Stimulated activated naive B cell treated with anti-CD40 and anti-IgM and Interleukin-4, amounts not matched to agents 10 μg/mL and 1 μg/mL and 100 μg/mL, for 72 hours (primary cell): ENCODE measurements at regions not wholly inside any gene's neighbourhood (a gene's known extent, or its start where the extent isn't known, plus 50 kb on each side); places are given as distances from the start of the nearest gene placed in this dataset.

Experiments used
- ATAC-seq, 2 donors: fragments of 150-1000 bp; cut with Tn5 transposase; replicated peaks; 2 replicates each; pipeline ENCODE4 v1.10.0; 2021; ENCODE audit warnings: moderate library complexity in 1 of 2
- DNase-seq: peaks from one replicate; pipeline ENCODE4 v3.0.0; 2021
- H3K27ac Mint-ChIP-seq: one replicate; pipeline ENCODE4 v1.8.0; 2022; ENCODE audit warnings: mild to moderate bottlenecking, mixed read lengths
- H3K27me3 Mint-ChIP-seq, 2 donors: one replicate each; pipeline ENCODE4 v1.8.0; 2022; ENCODE audit warnings: mixed read lengths in 2 of 2
- H3K36me3 Mint-ChIP-seq, 2 donors: one replicate each; pipeline ENCODE4 v1.8.0; 2022; ENCODE audit warnings: mixed read lengths in 2 of 2, mild to moderate bottlenecking in 1 of 2
- H3K4me1 Mint-ChIP-seq, 2 donors: one replicate each; pipeline ENCODE4 v1.8.0; 2022; ENCODE audit warnings: mixed read lengths in 2 of 2, mild to moderate bottlenecking in 1 of 2
- H3K4me3 Mint-ChIP-seq, 2 donors: one replicate each; pipeline ENCODE4 v1.8.0; 2022; ENCODE audit warnings: mild to moderate bottlenecking in 2 of 2, mixed read lengths in 2 of 2, moderate library complexity in 1 of 2
- H3K9me3 Mint-ChIP-seq, 2 donors: one replicate each; pipeline ENCODE4 v1.8.0; 2022; ENCODE audit warnings: mixed read lengths in 2 of 2, mild to moderate bottlenecking in 1 of 2

GRCh38 chr13:82681535-82681934 is 1200.7 kb downstream of the SLITRK1 start:
- no peak for DNase-seq
- no peaks in the 10 kb centered on the region for H3K4me1 Mint-ChIP-seq
- H3K27me3 Mint-ChIP-seq: no peaks in the 10 kb centered on the region
- no peak overlapping the region for H3K4me3 Mint-ChIP-seq
- no peak overlapping the region for H3K27ac Mint-ChIP-seq
- peaks cover 6 to 8% of the 10 kb centered on the region in 2 donors for H3K9me3 Mint-ChIP-seq
- no peaks in the 10 kb centered on the region for H3K36me3 Mint-ChIP-seq
- ATAC-seq: no peak

GRCh38 chr13:82678052-82678451 is 1204.2 kb downstream of the SLITRK1 start:
- DNase-seq (no peak), ATAC-seq (peak; percentile 25 to 36)
- no peak overlapping the region for H3K27ac Mint-ChIP-seq
- no peak overlapping the region for H3K4me3 Mint-ChIP-seq
- H3K4me1 Mint-ChIP-seq: no peaks in the 10 kb centered on the region
- peaks cover 4 to 10% of the 10 kb centered on the region in 2 donors for H3K9me3 Mint-ChIP-seq
- no peaks in the 10 kb centered on the region for H3K27me3 Mint-ChIP-seq
- no peaks in the 10 kb centered on the region for H3K36me3 Mint-ChIP-seq

GRCh38 chr13:82675024-82675423 is 1207.2 kb downstream of the SLITRK1 start:
- Mint-ChIP-seq H3K27me3 (no peaks in the 10 kb centered on the region), H3K36me3 (no peaks in the 10 kb centered on the region), H3K4me3 (no peak overlapping the region), H3K27ac (no peak overlapping the region), H3K9me3 (peaks cover 0 to 8% of the 10 kb centered on the region in 2 donors), H3K4me1 (no peaks in the 10 kb centered on the region)
- DNase-seq (no peak), ATAC-seq (no peak)

GRCh38 chr13:82674546-82674945 is 1207.7 kb downstream of the SLITRK1 start:
- Mint-ChIP-seq H3K4me3 (no peak overlapping the region), H3K4me1 (no peaks in the 10 kb centered on the region), H3K36me3 (no peaks in the 10 kb centered on the region), H3K9me3 (peaks cover 0 to 8% of the 10 kb centered on the region in 2 donors), H3K27me3 (no peaks in the 10 kb centered on the region), H3K27ac (no peak overlapping the region)
- DNase-seq: no peak
- ATAC-seq: no peak

GRCh38 chr13:82672248-82672647 is 1210.0 kb downstream of the SLITRK1 start:
- DNase-seq: no peak
- Mint-ChIP-seq H3K9me3 (peaks cover 0 to 6% of the 10 kb centered on the region in 2 donors), H3K36me3 (no peaks in the 10 kb centered on the region), H3K27ac (no peak overlapping the region), H3K4me3 (no peak overlapping the region), H3K27me3 (no peaks in the 10 kb centered on the region), H3K4me1 (no peaks in the 10 kb centered on the region)
- no peak for ATAC-seq

GRCh38 chr13:82664183-82664582 is 1218.1 kb downstream of the SLITRK1 start:
- DNase-seq (no peak), ATAC-seq (no peak)
- no peak overlapping the region for H3K27ac Mint-ChIP-seq
- no peaks in the 10 kb centered on the region for H3K27me3 Mint-ChIP-seq
- no peaks in the 10 kb centered on the region for H3K36me3 Mint-ChIP-seq
- H3K9me3 Mint-ChIP-seq: peaks cover 0 to 2% of the 10 kb centered on the region in 2 donors
- H3K4me3 Mint-ChIP-seq: no peak overlapping the region
- H3K4me1 Mint-ChIP-seq: no peaks in the 10 kb centered on the region

- DNase-seq: no peak
- Mint-ChIP-seq H3K27ac (no peak overlapping the region), H3K36me3 (no peaks in the 10 kb centered on the region), H3K9me3 (peaks cover 0 to 5% of the 10 kb centered on the region in 2 donors), H3K4me1 (no peaks in the 10 kb centered on the region), H3K27me3 (no peaks in the 10 kb centered on the region), H3K4me3 (no peak overlapping the region)
- ATAC-seq: no peak
Observed at GRCh38 chr13:82661126-82661525, 1221.1 kb downstream of the SLITRK1 start.

GRCh38 chr13:82658811-82659210 is 1223.5 kb downstream of the SLITRK1 start:
- no peaks in the 10 kb centered on the region for H3K4me1 Mint-ChIP-seq
- ATAC-seq: no peak
- H3K27ac Mint-ChIP-seq: no peak overlapping the region
- peaks cover 0 to 5% of the 10 kb centered on the region in 2 donors for H3K9me3 Mint-ChIP-seq
- H3K36me3 Mint-ChIP-seq: no peaks in the 10 kb centered on the region
- no peak for DNase-seq
- H3K4me3 Mint-ChIP-seq: no peak overlapping the region
- H3K27me3 Mint-ChIP-seq: no peaks in the 10 kb centered on the region

- Mint-ChIP-seq H3K27ac (no peak overlapping the region), H3K4me1 (no peaks in the 10 kb centered on the region), H3K4me3 (no peak overlapping the region), H3K9me3 (peaks cover 0 to 5% of the 10 kb centered on the region in 2 donors), H3K27me3 (no peaks in the 10 kb centered on the region), H3K36me3 (no peaks in the 10 kb centered on the region)
- no peak for ATAC-seq
- no peak for DNase-seq
Observed at GRCh38 chr13:82657471-82657870, 1224.8 kb downstream of the SLITRK1 start.

- ATAC-seq (no peak), DNase-seq (no peak)
- no peaks in the 10 kb centered on the region for H3K27me3 Mint-ChIP-seq
Observed at GRCh38 chr13:82654861-82655855, 1227.1 kb downstream of the SLITRK1 start.

GRCh38 chr13:82654143-82654542 is 1228.1 kb downstream of the SLITRK1 start:
- Mint-ChIP-seq H3K9me3 (peaks cover 0 to 3% of the 10 kb centered on the region in 2 donors), H3K27me3 (no peaks in the 10 kb centered on the region), H3K36me3 (no peaks in the 10 kb centered on the region), H3K27ac (no peak overlapping the region), H3K4me1 (no peaks in the 10 kb centered on the region), H3K4me3 (no peak overlapping the region)
- DNase-seq: no peak
- ATAC-seq: no peak

More at GRCh38 chr13:82654861-82655855, 1227.1 kb downstream of the SLITRK1 start:
- H3K36me3 Mint-ChIP-seq: no peaks in the 10 kb centered on the region
- no peak overlapping the region for H3K4me3 Mint-ChIP-seq
- no peaks in the 10 kb centered on the region for H3K4me1 Mint-ChIP-seq
- H3K27ac Mint-ChIP-seq: no peak overlapping the region
- H3K9me3 Mint-ChIP-seq: peaks cover 0 to 3% of the 10 kb centered on the region in 2 donors

- Mint-ChIP-seq H3K27ac (no peak overlapping the region), H3K36me3 (no peaks in the 10 kb centered on the region), H3K4me3 (no peak overlapping the region), H3K4me1 (no peaks in the 10 kb centered on the region), H3K9me3 (no peaks in the 10 kb centered on the region), H3K27me3 (no peaks in the 10 kb centered on the region)
- DNase-seq (no peak), ATAC-seq (no peak)
Observed at GRCh38 chr13:82647540-82647939, 1234.7 kb downstream of the SLITRK1 start.

GRCh38 chr13:82636119-82636518 is 1246.2 kb downstream of the SLITRK1 start:
- H3K27ac Mint-ChIP-seq: no peak overlapping the region
- H3K27me3 Mint-ChIP-seq: no peaks in the 10 kb centered on the region
- ATAC-seq (no peak), DNase-seq (no peak)
- H3K36me3 Mint-ChIP-seq: no peaks in the 10 kb centered on the region
- H3K4me1 Mint-ChIP-seq: no peaks in the 10 kb centered on the region
- peaks cover 0 to 8% of the 10 kb centered on the region in 2 donors for H3K9me3 Mint-ChIP-seq
- H3K4me3 Mint-ChIP-seq: no peak overlapping the region

- Mint-ChIP-seq H3K9me3 (peaks cover 0 to 8% of the 10 kb centered on the region in 2 donors), H3K4me1 (no peaks in the 10 kb centered on the region), H3K4me3 (no peak overlapping the region), H3K27ac (no peak overlapping the region), H3K36me3 (no peaks in the 10 kb centered on the region), H3K27me3 (no peaks in the 10 kb centered on the region)
- ATAC-seq (no peak), DNase-seq (no peak)
Observed at GRCh38 chr13:82634946-82635345, 1247.3 kb downstream of the SLITRK1 start.

- no peaks in the 10 kb centered on the region for H3K9me3 Mint-ChIP-seq
- no peak overlapping the region for H3K27ac Mint-ChIP-seq
- H3K27me3 Mint-ChIP-seq: no peaks in the 10 kb centered on the region
Observed at GRCh38 chr13:82627183-82627582, 1255.1 kb downstream of the SLITRK1 start.

More at GRCh38 chr13:82627183-82627582, 1255.1 kb downstream of the SLITRK1 start:
- Mint-ChIP-seq H3K4me1 (no peaks in the 10 kb centered on the region), H3K4me3 (no peak overlapping the region), H3K36me3 (no peaks in the 10 kb centered on the region)
- no peak for ATAC-seq
- DNase-seq: no peak
